ENCODE measurements at regions not wholly inside any gene's neighbourhood (a gene's known extent, or its start where the extent isn't known, plus 50 kb on each side); places are given as distances from the start of the nearest gene placed in this dataset.

DNA sequence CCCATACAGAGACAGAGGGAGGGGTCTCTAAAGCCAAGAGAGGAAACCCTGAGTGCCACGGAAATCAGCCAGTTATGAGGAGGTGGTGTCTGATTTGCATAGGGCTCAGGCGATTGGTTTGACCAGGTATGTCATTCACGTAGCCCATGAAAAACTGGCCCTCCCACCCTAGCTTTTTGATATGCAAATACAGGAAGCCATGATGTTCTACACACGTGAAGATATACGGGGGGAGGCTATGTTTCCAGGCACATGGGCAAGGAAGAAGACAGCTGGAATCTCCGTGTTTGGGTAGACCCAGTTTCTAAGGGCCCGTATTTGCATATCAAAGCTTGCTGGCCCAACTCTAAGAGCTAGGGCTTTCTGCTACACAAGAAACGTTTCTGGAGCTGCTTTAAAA is 717.8 kb upstream of the SEL1L start:
- Histone ChIP-seq H2AFZ (ENCODE audit: low read depth, low read length) (no peak overlapping the region), H3K9me1 (replicated peaks; ENCODE audit: control insufficient read depth, extremely low read depth, insufficient read depth, low read length) (no peaks in the 10 kb centered on the region), H3K9me3 (replicated peaks; ENCODE audit: control insufficient read depth, insufficient read depth, low read length) (peaks cover 5% of the 10 kb centered on the region), H3K36me3 (ENCODE audit: control insufficient read depth in 2 of 2, extremely low read depth in 1 of 2, insufficient read depth in 2 of 2, low read length in 2 of 2) (no peaks in the 10 kb centered on the region), H3K27me3 (ENCODE audit: control insufficient read depth in 2 of 2, insufficient read depth in 2 of 2, low read length in 2 of 2) (no peaks in the 10 kb centered on the region), H4K20me1 (replicated peaks; ENCODE audit: control insufficient read depth, extremely low read depth, insufficient read depth, low read length) (no peaks in the 10 kb centered on the region), H3K27ac (ENCODE audit: insufficient read depth, low read depth, low read length) (no peak overlapping the region), H3K79me2 (ENCODE audit: control insufficient read depth, insufficient read depth, low read length) (no peaks in the 10 kb centered on the region), H3K4me3 (replicated peaks in 1 of 3; ENCODE audit: insufficient read depth in 1 of 3, low read depth in 1 of 3, low read length in 3 of 3) (no peak overlapping the region), H3K4me2 (ENCODE audit: insufficient read depth, low read length) (no peak overlapping the region), H3K9ac (replicated peaks; ENCODE audit: extremely low read depth, insufficient read depth, low read length) (no peak overlapping the region), H3K4me1 (ENCODE audit: control insufficient read depth, extremely low read depth, insufficient read depth, low read length) (no peaks in the 10 kb centered on the region)
- TF ChIP-seq JUN (IDR thresholded peaks at IDR 0.05; ENCODE audit: borderline replicate concordance, insufficient read depth, insufficient read length, low read depth) (no peak), MYC (IDR thresholded peaks at IDR 0.05; ENCODE audit: low read depth, low read length) (no peak), FOS (IDR thresholded peaks at IDR 0.05; ENCODE audit: borderline replicate concordance, insufficient read depth, low read length) (no peak), POLR2AphosphoS5 (IDR thresholded peaks at IDR 0.05; ENCODE audit: insufficient read depth, low read depth, low read length) (no peak)
- POLR2A ChIA-PET, result no interaction called here
- dilution Hi-C loops (cut with MboI; ENCODE audit: extremely low pct_ligation_motif_present, low sequenced_read_pairs), result no loop called here
- DNase-seq (ENCODE audit: low read depth, low spot score) (no peak), FAIRE-seq (no peak)
- intact Hi-C loops (cut with micrococcal nuclease), result no loop called here
- no TSS peak for BruUV-seq (replicated peaks)
- CTCF ChIA-PET, result no interaction called here

DNA sequence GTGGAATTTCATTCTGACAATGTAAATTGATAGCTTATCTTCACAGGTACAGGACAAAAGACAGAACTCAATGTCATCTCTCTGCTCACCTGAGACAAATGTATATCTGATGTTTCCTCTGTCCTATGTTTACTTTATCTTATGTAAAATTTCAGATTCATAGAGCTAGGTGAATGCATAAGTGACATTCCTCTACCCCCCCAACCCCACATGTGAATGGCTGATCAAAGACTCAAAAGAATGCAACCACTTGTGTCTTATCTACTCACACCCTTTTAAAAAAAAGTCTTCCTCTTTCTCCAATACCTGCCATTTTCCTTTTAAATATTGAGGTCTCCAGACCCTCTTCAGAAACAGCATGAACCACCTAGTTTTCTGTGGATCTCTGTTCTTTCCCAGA is 736.6 kb upstream of the SEL1L start:
- H3K27me3 ChIP-seq (ENCODE audit: control insufficient read depth in 2 of 2, insufficient read depth in 2 of 2, low read length in 2 of 2), result no peaks in the 10 kb centered on the region
- H2AFZ ChIP-seq (ENCODE audit: low read depth, low read length), result no peak overlapping the region
- H3K4me2 ChIP-seq (ENCODE audit: insufficient read depth, low read length), result no peak overlapping the region
- BruUV-seq (replicated peaks), result no TSS peak
- no peak for TF ChIP-seq FOS (IDR thresholded peaks at IDR 0.05; ENCODE audit: borderline replicate concordance, insufficient read depth, low read length)
- H3K4me1 ChIP-seq (ENCODE audit: control insufficient read depth, extremely low read depth, insufficient read depth, low read length), result no peaks in the 10 kb centered on the region
- H3K36me3 ChIP-seq (ENCODE audit: control insufficient read depth in 2 of 2, extremely low read depth in 1 of 2, insufficient read depth in 2 of 2, low read length in 2 of 2), result no peaks in the 10 kb centered on the region
- ChIA-PET CTCF (no interaction called here), POLR2A (no interaction called here)
- no peak overlapping the region for H3K27ac ChIP-seq (ENCODE audit: insufficient read depth, low read depth, low read length)
- no peaks in the 10 kb centered on the region for H3K79me2 ChIP-seq (ENCODE audit: control insufficient read depth, insufficient read depth, low read length)
- H4K20me1 ChIP-seq (replicated peaks; ENCODE audit: control insufficient read depth, extremely low read depth, insufficient read depth, low read length), result no peaks in the 10 kb centered on the region
- no peak overlapping the region for H3K4me3 ChIP-seq (replicated peaks in 1 of 3; ENCODE audit: insufficient read depth in 1 of 3, low read depth in 1 of 3, low read length in 3 of 3)
- no peak for DNase-seq (ENCODE audit: low read depth, low spot score)
- H3K9me3 ChIP-seq (replicated peaks; ENCODE audit: control insufficient read depth, insufficient read depth, low read length), result no peaks in the 10 kb centered on the region
- dilution Hi-C loops (cut with MboI; ENCODE audit: extremely low pct_ligation_motif_present, low sequenced_read_pairs), result no loop called here
- H3K9ac ChIP-seq (replicated peaks; ENCODE audit: extremely low read depth, insufficient read depth, low read length), result no peak overlapping the region
- no peaks in the 10 kb centered on the region for H3K9me1 ChIP-seq (replicated peaks; ENCODE audit: control insufficient read depth, extremely low read depth, insufficient read depth, low read length)
- intact Hi-C loops (cut with micrococcal nuclease), result no loop called here
- no peak for FAIRE-seq
